ENCODE measurements at regions not wholly inside any gene's neighbourhood (a gene's known extent, or its start where the extent isn't known, plus 50 kb on each side); places are given as distances from the start of the nearest gene placed in this dataset.

- intact Hi-C loops (cut with micrococcal nuclease; ENCODE audit: unreplicated experiment), result no loop called here
- Histone ChIP-seq H4K20me1 (ENCODE audit: insufficient read depth, low read length) (no peaks in the 10 kb centered on the region), H3K9me2 (ENCODE audit: insufficient read depth, low read length) (no peaks in the 10 kb centered on the region), H3K9me3 (ENCODE audit: low read length) (no peaks in the 10 kb centered on the region), H3K36me3 (ENCODE audit: insufficient read depth, low read length) (no peaks in the 10 kb centered on the region), H3K4me3 (ENCODE audit: low read depth, low read length, poor library complexity, severe bottlenecking) (no peak overlapping the region), H3K4me2 (ENCODE audit: low read length) (no peak overlapping the region), H3K4me1 (ENCODE audit: insufficient read depth, low read length, poor library complexity, severe bottlenecking) (no peaks in the 10 kb centered on the region), H3K27ac (ENCODE audit: low read depth, low read length, poor library complexity, severe bottlenecking) (no peak overlapping the region), H2AFZ (ENCODE audit: low read length) (no peak overlapping the region), H3K79me2 (ENCODE audit: insufficient read depth, low read depth, low read length) (no peaks in the 10 kb centered on the region)
- BruUV-seq (replicated peaks), result no TSS peak
- DNase-seq (ENCODE audit: low spot score), result no peak
- TF ChIP-seq CTCF (conservative IDR thresholded peaks at IDR 0.05; ENCODE audit: low read length), result peak; percentile 52
- TF ChIP-seq EZH2phosphoT487 (IDR thresholded peaks at IDR 0.05; ENCODE audit: borderline replicate concordance, low read depth, low read length), result no peak
- ChIA-PET CTCF (ENCODE audit: unreplicated experiment) (interaction anchor here (0.5 kb wide), 1 partner anchor 639 kb away, joined by 5 read pairs; no protein-coding TSS in a partner anchor), POLR2A (interaction anchor here (0.6 kb wide), 1 partner anchor 735 kb away, joined by 3 read pairs; no protein-coding TSS in a partner anchor)
Measured at GRCh38 chr1:218996362-218996761, 177.3 kb upstream of the LYPLAL1 start.

- Histone ChIP-seq H3K4me2 (ENCODE audit: low read length) (no peak overlapping the region), H3K9me3 (ENCODE audit: low read length) (no peaks in the 10 kb centered on the region), H3K4me1 (ENCODE audit: insufficient read depth, low read length, poor library complexity, severe bottlenecking) (no peaks in the 10 kb centered on the region), H3K9me2 (ENCODE audit: insufficient read depth, low read length) (no peaks in the 10 kb centered on the region), H3K36me3 (ENCODE audit: insufficient read depth, low read length) (no peaks in the 10 kb centered on the region), H3K79me2 (ENCODE audit: insufficient read depth, low read depth, low read length) (no peaks in the 10 kb centered on the region), H2AFZ (ENCODE audit: low read length) (no peak overlapping the region), H4K20me1 (ENCODE audit: insufficient read depth, low read length) (no peaks in the 10 kb centered on the region), H3K4me3 (ENCODE audit: low read depth, low read length, poor library complexity, severe bottlenecking) (no peak overlapping the region), H3K27ac (ENCODE audit: low read depth, low read length, poor library complexity, severe bottlenecking) (no peak overlapping the region)
- CTCF ChIA-PET (ENCODE audit: unreplicated experiment), result no interaction called here
- TF ChIP-seq CTCF (conservative IDR thresholded peaks at IDR 0.05; ENCODE audit: low read length), result no peak
- TF ChIP-seq EZH2phosphoT487 (IDR thresholded peaks at IDR 0.05; ENCODE audit: borderline replicate concordance, low read depth, low read length), result no peak
- no TSS peak for BruUV-seq (replicated peaks)
- intact Hi-C loops (cut with micrococcal nuclease; ENCODE audit: unreplicated experiment), result no loop called here
- POLR2A ChIA-PET, result interaction anchor here (0.9 kb wide), 1 partner anchor 13 kb away, joined by 3 read pairs; no protein-coding TSS in a partner anchor
- no peak for DNase-seq (ENCODE audit: low spot score)
Measured at GRCh38 chr1:219000005-219000404, 173.7 kb upstream of the LYPLAL1 start.

GRCh38 chr1:219000631-219001030, 173.0 kb upstream of the LYPLAL1 start:
- no peak overlapping the region for H3K4me3 ChIP-seq (ENCODE audit: low read depth, low read length, poor library complexity, severe bottlenecking)
- CTCF ChIA-PET (ENCODE audit: unreplicated experiment), result no interaction called here
- H3K27ac ChIP-seq (ENCODE audit: low read depth, low read length, poor library complexity, severe bottlenecking), result no peak overlapping the region
- BruUV-seq (replicated peaks), result no TSS peak
- H3K4me1 ChIP-seq (ENCODE audit: insufficient read depth, low read length, poor library complexity, severe bottlenecking), result no peaks in the 10 kb centered on the region
- H2AFZ ChIP-seq (ENCODE audit: low read length), result no peak overlapping the region
- no peaks in the 10 kb centered on the region for H3K79me2 ChIP-seq (ENCODE audit: insufficient read depth, low read depth, low read length)
- H3K4me2 ChIP-seq (ENCODE audit: low read length), result no peak overlapping the region
- intact Hi-C loops (cut with micrococcal nuclease; ENCODE audit: unreplicated experiment), result no loop called here
- no peaks in the 10 kb centered on the region for H3K36me3 ChIP-seq (ENCODE audit: insufficient read depth, low read length)
- no peaks in the 10 kb centered on the region for H3K9me2 ChIP-seq (ENCODE audit: insufficient read depth, low read length)
- no peaks in the 10 kb centered on the region for H3K9me3 ChIP-seq (ENCODE audit: low read length)
- POLR2A ChIA-PET, result interaction anchor here (0.9 kb wide), 1 partner anchor 12 kb away, joined by 3 read pairs; no protein-coding TSS in a partner anchor
- TF ChIP-seq CTCF (conservative IDR thresholded peaks at IDR 0.05; ENCODE audit: low read length) (no peak), EZH2phosphoT487 (IDR thresholded peaks at IDR 0.05; ENCODE audit: borderline replicate concordance, low read depth, low read length) (no peak)
- DNase-seq (ENCODE audit: low spot score), result no peak
- H4K20me1 ChIP-seq (ENCODE audit: insufficient read depth, low read length), result no peaks in the 10 kb centered on the region

Data from OCI-LY7 (cell line).